Astrocyte (in vitro differentiated cells and primary cell): ENCODE measurements at regions not wholly inside any gene's neighbourhood (a gene's known extent, or its start where the extent isn't known, plus 50 kb on each side); places are given as distances from the start of the nearest gene placed in this dataset.

ENCODE experiments used
- CTCF ChIP-seq: IDR thresholded peaks from 2 replicates; pipeline ENCODE4 v1.5.1; 2011; ENCODE audit warnings: low read depth, mild to moderate bottlenecking, inconsistent platforms, low read length, moderate library complexity; ENCODE audit not compliant: insufficient read depth
- EZH2 ChIP-seq: IDR thresholded peaks from 2 replicates; pipeline ENCODE4 v1.6.1; 2012; ENCODE audit warnings: mild to moderate bottlenecking, low read length, inconsistent platforms; ENCODE audit not compliant: insufficient read depth

GRCh38 chr3:35437381-35437780 lies 201.9 kb upstream of the ARPP21 start:
- TF ChIP-seq CTCF (no peak), EZH2 (no peak)
